SK-N-SH (cell line): ENCODE measurements at regions not wholly inside any gene's neighbourhood (a gene's known extent, or its start where the extent isn't known, plus 50 kb on each side); places are given as distances from the start of the nearest gene placed in this dataset.

Experiments
- CTCF ChIP-seq: fragments of 200-600 bp; sonication (generic); IDR thresholded peaks from 2 replicates; pipeline ENCODE4 v1.6.1; 2017; ENCODE audit warnings: antibody characterized with exemption, mild to moderate bottlenecking, moderate library complexity
- EP300 ChIP-seq, 2 experiments: IDR thresholded peaks; 2 replicates each; pipeline versions ENCODE4 v1.4.0 to v1.6.1; 2012; ENCODE audit warnings: borderline replicate concordance in 1 of 2, low read depth in 1 of 2, low read length in 1 of 2
- RAD21 ChIP-seq: IDR thresholded peaks from 2 replicates; pipeline ENCODE4 v1.6.1; 2012; ENCODE audit warnings: mild to moderate bottlenecking, low read length
- SMC3 ChIP-seq: IDR thresholded peaks from 2 replicates; pipeline ENCODE4 v1.6.1; 2012; ENCODE audit warnings: low read depth, low read length, improper control_type of control experiment
- TF ChIP-seq, protein P1 (sequence below): IDR thresholded peaks from 2 replicates; pipeline ENCODE4 v1.4.0; 2012; ENCODE audit warnings: low read depth
- TF ChIP-seq, protein P2 (sequence below): IDR thresholded peaks from 2 replicates; pipeline ENCODE4 v1.6.1; 2012; ENCODE audit warnings: mild to moderate bottlenecking, low read depth, low read length, moderate library complexity

GRCh38 chr1:80251591-80251990, 1245.1 kb upstream of the ADGRL4 start:
- no peak for TF ChIP-seq EP300 (IDR thresholded peaks at IDR 0.05; ENCODE audit: borderline replicate concordance in 1 of 2, low read depth in 1 of 2, low read length in 1 of 2)
- TF ChIP-seq CTCF = no peak
- TF ChIP-seq RAD21 = no peak
- TF ChIP-seq, protein P1, sequence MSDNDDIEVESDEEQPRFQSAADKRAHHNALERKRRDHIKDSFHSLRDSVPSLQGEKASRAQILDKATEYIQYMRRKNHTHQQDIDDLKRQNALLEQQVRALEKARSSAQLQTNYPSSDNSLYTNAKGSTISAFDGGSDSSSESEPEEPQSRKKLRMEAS = no peak
- TF ChIP-seq, protein P2, sequence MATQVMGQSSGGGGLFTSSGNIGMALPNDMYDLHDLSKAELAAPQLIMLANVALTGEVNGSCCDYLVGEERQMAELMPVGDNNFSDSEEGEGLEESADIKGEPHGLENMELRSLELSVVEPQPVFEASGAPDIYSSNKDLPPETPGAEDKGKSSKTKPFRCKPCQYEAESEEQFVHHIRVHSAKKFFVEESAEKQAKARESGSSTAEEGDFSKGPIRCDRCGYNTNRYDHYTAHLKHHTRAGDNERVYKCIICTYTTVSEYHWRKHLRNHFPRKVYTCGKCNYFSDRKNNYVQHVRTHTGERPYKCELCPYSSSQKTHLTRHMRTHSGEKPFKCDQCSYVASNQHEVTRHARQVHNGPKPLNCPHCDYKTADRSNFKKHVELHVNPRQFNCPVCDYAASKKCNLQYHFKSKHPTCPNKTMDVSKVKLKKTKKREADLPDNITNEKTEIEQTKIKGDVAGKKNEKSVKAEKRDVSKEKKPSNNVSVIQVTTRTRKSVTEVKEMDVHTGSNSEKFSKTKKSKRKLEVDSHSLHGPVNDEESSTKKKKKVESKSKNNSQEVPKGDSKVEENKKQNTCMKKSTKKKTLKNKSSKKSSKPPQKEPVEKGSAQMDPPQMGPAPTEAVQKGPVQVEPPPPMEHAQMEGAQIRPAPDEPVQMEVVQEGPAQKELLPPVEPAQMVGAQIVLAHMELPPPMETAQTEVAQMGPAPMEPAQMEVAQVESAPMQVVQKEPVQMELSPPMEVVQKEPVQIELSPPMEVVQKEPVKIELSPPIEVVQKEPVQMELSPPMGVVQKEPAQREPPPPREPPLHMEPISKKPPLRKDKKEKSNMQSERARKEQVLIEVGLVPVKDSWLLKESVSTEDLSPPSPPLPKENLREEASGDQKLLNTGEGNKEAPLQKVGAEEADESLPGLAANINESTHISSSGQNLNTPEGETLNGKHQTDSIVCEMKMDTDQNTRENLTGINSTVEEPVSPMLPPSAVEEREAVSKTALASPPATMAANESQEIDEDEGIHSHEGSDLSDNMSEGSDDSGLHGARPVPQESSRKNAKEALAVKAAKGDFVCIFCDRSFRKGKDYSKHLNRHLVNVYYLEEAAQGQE = no peak
- no peak for TF ChIP-seq SMC3
